Stimulated activated CD4-positive, alpha-beta T cell treated with anti-CD3 and anti-CD28 coated beads, Interleukin-4, amount 100 ng/mL, for 24 hours (primary cell): ENCODE measurements at regions not wholly inside any gene's neighbourhood (a gene's known extent, or its start where the extent isn't known, plus 50 kb on each side); places are given as distances from the start of the nearest gene placed in this dataset.

ENCODE experiments used
- DNase-seq: peaks from one replicate; pipeline ENCODE4 v3.0.0-alpha.2; 2020

- DNase-seq, result no peak
These were observed 102.8 kb downstream of the MAF start for GRCh38 chr16:79497606-79498350.

DNA sequence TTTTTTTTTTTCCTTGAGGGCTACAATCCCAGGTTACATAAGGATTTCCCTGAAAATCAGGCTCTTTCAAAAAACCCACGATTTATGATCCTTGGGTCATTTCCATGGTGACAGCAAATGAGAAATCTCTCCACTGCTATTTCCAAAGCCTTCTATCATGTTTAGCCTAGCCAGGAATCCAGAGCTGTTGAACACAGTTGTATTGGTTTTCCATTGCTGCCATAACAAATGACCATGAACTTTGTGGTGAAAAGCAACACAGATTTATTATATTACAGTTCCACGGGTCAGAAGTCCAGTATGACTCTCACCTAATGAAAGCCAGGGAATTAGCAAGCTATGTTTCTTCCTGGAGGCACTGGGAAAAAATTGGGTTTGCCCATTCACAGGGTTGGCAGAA, 106.6 kb downstream of the MAF start:
- no peak for DNase-seq

DNA sequence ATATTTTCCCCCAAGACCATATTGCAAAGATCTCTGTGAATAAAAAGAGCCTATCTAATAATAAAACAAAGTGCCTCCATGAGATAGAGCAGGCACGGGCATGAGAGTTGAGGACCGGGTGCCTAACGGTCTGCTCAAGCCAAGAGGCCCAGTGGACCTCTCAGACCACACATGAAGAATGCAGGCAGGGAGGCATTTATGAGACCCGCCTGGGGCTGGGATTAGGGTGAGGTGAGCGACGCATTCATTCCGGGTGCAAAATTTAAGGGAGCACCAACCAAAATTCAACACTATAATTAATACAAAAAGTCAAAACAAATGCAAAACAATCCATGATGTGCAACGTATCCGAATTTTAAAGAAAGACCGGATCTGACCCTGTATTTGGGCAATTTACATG, 108.5 kb downstream of the MAF start:
- DNase-seq, result no peak

- no peak for DNase-seq
These were observed 115.5 kb downstream of the MAF start for GRCh38 chr16:79485020-79485419.

- DNase-seq, result no peak
These were observed 116.3 kb downstream of the MAF start for GRCh38 chr16:79484237-79484636.

GRCh38 chr16:79483336-79483735, 117.2 kb downstream of the MAF start:
- no peak for DNase-seq

DNA sequence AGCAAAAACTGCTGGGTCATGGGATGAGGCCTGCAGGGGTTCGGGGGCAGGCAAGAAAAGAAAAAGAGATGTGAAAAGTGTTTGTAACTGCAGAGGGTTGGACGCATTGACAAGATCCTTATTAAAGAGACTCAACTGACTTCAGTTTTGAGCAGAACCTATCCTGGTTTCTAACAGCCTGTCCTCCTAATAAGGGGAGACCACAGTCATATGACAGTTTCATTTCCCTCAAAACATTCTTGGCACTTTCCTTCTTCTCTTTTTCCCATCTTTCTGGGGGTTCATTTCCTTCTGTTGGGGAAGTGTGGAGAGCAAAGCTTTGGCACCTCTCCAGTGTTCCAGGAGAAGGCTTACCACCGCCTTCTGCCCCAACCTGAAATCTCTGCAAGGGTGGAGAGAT, 118.5 kb downstream of the MAF start:
- no peak for DNase-seq

DNA sequence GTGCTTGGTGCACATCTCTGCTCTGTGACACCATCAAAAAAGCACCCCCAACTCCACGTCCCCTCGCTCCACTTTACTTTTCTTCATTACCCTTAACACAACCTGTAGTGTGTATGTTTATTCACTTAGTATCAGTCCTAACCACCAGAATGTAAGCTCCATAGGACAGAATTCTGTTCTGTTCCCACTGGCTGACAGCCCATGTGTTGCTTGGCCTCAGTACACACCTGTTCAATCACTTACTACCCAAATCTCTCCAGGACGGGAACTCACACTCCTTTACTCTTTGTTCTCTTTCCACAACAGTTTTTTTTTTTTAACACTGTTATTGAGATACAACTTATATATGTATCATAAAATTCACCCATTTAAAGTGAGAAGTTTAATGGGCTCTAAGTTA, 119.6 kb downstream of the MAF start:
- no peak for DNase-seq

DNA sequence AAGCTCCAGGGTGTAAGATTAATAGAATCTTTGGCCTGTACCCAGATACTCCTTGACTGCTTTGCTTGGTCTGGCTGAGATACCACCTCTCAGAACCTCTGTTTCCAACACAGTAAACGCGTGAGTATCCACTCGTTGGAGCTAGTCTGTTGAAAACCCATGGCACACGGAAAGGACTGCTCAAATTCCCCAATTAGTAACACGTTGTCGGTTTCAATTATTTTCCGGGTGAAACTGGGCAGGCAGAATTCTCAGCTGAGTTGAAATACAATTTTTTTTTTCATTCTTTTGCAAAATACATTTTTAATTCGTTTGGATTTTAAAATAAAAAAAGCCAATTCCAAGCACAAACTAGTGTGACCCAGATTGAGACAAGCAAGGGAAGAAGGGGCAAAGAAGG, 120.5 kb downstream of the MAF start:
- DNase-seq, result no peak

DNA sequence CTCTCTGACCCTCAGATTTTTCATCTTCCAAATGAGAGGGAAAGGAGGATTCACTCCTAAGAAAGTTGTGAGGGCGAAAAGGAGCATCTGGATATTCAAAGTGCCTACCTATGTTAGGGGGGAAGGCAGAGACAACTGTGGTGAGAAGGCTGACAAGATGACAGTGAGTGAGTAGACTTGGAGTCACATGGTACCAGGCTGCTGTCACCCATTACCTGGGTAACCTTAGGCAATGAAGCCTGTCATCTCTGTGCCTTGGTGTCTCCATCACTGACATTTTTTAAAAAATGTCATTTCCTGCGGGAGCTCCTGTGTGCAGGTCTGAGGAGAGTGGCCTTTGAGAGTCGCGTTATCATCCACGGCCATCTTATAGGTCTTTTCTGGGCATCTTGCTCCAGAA, 124.0 kb downstream of the MAF start:
- DNase-seq, result no peak

DNA sequence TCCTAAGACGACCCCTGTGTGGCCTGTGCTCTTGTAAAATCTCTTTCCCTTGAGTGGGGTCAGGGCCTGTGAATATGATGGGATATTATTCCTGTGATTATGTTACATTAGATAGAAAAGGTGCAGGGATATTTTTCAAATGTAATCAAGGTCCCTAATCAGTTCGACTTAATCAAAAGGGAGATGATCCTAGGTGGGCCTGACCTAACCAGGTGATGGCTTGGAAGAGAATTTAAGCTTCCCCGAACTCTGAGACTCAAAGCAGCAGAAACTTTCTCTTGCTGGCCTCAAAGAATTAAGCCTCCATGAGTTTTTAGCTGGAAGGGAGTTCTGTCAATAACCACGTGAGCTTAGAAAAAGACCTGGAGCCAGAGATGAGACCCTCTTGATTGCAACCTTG, 124.7 kb downstream of the MAF start:
- no peak for DNase-seq

DNA sequence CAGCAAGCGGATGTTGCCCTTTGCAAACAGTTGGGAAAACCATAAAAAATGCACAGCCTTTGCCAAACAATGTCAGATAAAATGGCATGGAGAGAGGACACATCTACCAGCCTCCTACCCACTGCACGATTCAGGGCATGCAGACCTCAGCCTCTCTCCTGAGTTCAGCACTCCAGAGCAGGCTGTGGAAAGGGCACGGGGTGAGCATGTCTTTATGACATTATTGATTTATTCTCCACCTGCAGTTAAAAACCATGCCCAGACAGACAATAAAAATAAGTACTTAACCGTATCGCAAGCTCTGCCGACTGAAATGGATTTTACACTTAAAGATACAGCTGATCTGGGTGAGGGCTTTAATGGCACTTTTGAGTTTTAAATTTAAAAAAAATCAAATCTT, 127.1 kb downstream of the MAF start:
- DNase-seq, result no peak

DNA sequence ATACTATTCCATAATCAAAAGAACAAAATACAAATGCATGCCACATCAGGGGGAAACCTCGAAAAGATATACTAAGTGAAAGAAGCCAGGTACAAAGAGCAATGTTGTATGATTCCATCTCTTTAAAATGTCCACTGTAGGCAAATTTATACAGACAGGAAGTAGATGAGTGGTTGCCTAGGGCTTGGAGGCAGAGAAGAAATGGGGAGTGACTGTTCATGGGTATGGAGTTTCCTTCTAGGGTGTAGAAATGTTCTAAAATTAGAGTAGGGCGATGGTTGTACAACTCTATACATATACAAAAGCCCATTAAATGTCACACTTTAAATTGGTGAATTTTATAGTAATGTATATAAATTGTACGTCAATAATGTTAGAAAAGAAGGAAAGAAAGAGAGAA, 128.1 kb downstream of the MAF start:
- DNase-seq, result no peak

GRCh38 chr16:79469999-79470398, 130.5 kb downstream of the MAF start:
- DNase-seq, result no peak

- no peak for DNase-seq
These were observed 131.9 kb downstream of the MAF start for GRCh38 chr16:79468631-79469030.

DNA sequence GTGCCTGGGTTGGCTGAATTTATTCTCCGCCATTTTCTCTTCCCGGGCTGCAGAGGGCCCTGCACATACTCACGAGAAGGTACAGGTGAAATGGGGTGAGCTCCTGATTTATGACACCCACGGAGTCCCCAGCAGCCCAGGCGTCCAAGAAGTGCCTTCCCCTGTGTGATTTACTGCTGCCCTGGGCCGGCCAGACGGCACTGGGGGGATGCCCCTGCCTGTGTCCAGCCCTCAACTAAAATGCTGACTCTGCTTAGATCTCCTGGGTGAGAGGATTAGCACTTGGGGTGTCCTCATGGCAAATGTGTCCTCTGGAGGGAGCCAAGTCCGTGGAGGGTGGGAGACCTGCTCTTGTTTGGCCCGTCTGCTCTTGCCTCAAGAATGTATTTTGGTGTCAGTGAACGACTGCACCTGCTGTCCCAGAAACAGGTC, 132.4 kb downstream of the MAF start:
- DNase-seq, result no peak

DNA sequence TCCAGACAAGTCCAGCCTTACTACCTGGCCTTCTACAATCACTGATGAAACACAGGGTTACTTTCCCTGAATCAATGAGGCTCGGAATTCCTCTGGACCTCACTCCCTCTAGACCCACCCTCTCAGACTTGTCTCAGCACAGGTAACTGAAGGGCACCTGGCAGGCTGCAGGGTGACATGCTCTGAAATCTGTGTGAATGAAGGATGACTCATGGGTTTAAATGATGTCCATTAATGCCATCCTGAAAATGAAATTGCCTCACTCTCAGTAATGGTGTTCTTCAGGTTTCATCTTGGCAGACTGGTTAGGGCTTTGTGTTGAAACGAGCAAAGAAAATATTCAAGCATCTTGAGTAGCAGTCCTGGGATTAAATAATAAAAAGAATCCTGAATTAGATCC, 134.4 kb downstream of the MAF start:
- DNase-seq, result no peak

DNA sequence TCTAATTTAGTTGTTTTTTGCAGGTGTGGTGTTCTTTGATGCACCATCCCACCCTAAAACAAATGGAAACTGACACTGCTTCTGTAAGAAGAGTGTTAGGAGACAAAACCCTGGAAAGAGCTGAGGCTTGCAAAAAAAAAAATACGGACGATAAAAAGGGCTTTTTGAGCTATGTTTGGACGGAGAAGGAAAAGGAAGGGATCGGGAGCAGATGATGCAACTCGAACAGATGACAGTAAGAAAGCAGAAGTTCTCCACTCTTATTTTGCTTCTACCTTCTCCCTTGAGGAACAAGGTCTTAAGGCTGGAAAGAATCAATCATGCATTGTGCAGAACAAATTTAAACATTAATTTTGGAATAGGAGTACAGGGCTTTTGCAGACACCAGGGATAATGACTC, 136.7 kb downstream of the MAF start:
- DNase-seq, result no peak

GRCh38 chr16:79456036-79456435, 144.5 kb downstream of the MAF start:
- no peak for DNase-seq

GRCh38 chr16:79452671-79453070, 147.9 kb downstream of the MAF start:
- no peak for DNase-seq

GRCh38 chr16:79451196-79451816, 149.2 kb downstream of the MAF start:
- no peak for DNase-seq

GRCh38 chr16:79449900-79450299, 150.6 kb downstream of the MAF start:
- DNase-seq, result no peak

GRCh38 chr16:79449067-79449769, 151.3 kb downstream of the MAF start:
- DNase-seq, result no peak

GRCh38 chr16:79444572-79444971, 156.0 kb downstream of the MAF start:
- no peak for DNase-seq
